ENCODE measurements at regions not wholly inside any gene's neighbourhood (a gene's known extent, or its start where the extent isn't known, plus 50 kb on each side); places are given as distances from the start of the nearest gene placed in this dataset.

DNA sequence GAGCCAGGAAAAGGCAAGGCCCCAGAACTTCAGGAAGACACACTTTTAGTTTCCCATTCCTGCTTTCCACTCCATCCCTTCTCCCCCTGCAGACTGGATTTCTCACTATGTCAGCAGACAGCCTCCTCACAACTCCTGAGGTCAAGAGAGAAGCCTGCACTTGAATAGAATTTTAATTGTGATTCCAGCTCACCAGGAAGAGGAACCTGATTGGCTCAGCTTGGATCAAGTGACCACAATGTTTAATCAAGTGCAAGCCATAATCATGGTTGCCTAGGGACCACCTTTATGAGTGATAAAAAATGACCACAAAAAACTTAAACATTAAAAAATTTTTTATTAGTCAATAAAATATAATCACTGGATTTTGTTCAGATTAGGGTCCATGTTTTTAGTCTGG is 244.7 kb upstream of the RHOBTB1 start:
- H3K9me3 Mint-ChIP-seq (ENCODE audit: unreplicated experiment), result peaks cover 4% of the 10 kb centered on the region
- H3K36me3 Mint-ChIP-seq (ENCODE audit: unreplicated experiment), result no peaks in the 10 kb centered on the region
- H3K4me1 Mint-ChIP-seq (ENCODE audit: unreplicated experiment), result peaks cover 4% of the 10 kb centered on the region
- TF ChIP-seq, protein P1, sequence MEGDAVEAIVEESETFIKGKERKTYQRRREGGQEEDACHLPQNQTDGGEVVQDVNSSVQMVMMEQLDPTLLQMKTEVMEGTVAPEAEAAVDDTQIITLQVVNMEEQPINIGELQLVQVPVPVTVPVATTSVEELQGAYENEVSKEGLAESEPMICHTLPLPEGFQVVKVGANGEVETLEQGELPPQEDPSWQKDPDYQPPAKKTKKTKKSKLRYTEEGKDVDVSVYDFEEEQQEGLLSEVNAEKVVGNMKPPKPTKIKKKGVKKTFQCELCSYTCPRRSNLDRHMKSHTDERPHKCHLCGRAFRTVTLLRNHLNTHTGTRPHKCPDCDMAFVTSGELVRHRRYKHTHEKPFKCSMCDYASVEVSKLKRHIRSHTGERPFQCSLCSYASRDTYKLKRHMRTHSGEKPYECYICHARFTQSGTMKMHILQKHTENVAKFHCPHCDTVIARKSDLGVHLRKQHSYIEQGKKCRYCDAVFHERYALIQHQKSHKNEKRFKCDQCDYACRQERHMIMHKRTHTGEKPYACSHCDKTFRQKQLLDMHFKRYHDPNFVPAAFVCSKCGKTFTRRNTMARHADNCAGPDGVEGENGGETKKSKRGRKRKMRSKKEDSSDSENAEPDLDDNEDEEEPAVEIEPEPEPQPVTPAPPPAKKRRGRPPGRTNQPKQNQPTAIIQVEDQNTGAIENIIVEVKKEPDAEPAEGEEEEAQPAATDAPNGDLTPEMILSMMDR (IDR thresholded peaks at IDR 0.05), result no peak
- no peak for DNase-seq (ENCODE audit: extremely low spot score, unreplicated experiment)
- no peak overlapping the region for H3K27ac Mint-ChIP-seq (ENCODE audit: unreplicated experiment)
- H3K4me3 Mint-ChIP-seq (ENCODE audit: unreplicated experiment), result no peak overlapping the region
- H3K27me3 Mint-ChIP-seq (ENCODE audit: unreplicated experiment), result peaks cover 10% of the 10 kb centered on the region

DNA sequence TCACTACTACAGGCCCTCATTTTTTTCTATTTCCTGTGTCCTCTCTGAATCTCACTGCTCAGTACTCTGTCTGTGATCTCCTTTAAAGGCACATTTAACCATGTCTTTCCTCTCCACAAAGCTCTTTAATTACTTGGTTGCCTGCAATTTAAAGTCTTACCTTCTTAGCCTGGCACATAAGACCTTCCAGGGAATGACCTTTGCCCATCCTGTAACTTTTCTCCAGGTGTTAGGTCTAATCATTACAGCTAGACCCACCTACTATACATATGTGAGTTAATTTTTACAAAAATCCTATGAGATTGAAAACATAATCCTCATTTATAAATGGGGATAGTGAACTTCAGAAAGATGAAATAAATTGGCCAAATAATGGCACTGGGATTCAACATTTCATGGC is 244.1 kb upstream of the RHOBTB1 start:
- no peak overlapping the region for H3K4me3 Mint-ChIP-seq (ENCODE audit: unreplicated experiment)
- TF ChIP-seq, protein P1 (IDR thresholded peaks at IDR 0.05), result no peak
- no peaks in the 10 kb centered on the region for H3K36me3 Mint-ChIP-seq (ENCODE audit: unreplicated experiment)
- DNase-seq (ENCODE audit: extremely low spot score, unreplicated experiment), result no peak
- peaks cover 4% of the 10 kb centered on the region for H3K4me1 Mint-ChIP-seq (ENCODE audit: unreplicated experiment)
- H3K27ac Mint-ChIP-seq (ENCODE audit: unreplicated experiment), result no peak overlapping the region
- no peaks in the 10 kb centered on the region for H3K9me3 Mint-ChIP-seq (ENCODE audit: unreplicated experiment)
- peaks cover 13% of the 10 kb centered on the region for H3K27me3 Mint-ChIP-seq (ENCODE audit: unreplicated experiment)

DNA sequence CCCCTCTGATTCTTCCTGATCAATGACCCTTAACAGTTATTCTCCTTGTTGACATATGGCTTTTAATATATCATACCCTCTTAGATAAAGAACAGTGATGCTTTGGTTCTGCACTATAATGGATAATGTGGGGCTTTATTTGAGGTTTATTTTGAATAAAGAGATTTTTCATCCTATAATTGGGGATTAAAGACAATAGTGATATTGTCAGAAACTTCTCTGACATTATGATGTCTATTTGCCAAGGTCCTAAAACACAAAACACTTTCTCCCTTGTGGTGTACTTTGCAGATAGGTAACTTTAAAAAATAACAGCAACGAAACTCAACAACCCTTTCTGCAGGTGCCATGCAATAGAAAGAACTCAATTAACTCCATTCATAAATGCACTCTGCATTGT is 243.6 kb upstream of the RHOBTB1 start:
- Mint-ChIP-seq H3K9me3 (ENCODE audit: unreplicated experiment) (no peaks in the 10 kb centered on the region), H3K27ac (ENCODE audit: unreplicated experiment) (no peak overlapping the region), H3K27me3 (ENCODE audit: unreplicated experiment) (peaks cover 13% of the 10 kb centered on the region), H3K36me3 (ENCODE audit: unreplicated experiment) (no peaks in the 10 kb centered on the region), H3K4me3 (ENCODE audit: unreplicated experiment) (no peak overlapping the region), H3K4me1 (ENCODE audit: unreplicated experiment) (peaks cover 4% of the 10 kb centered on the region)
- no peak for DNase-seq (ENCODE audit: extremely low spot score, unreplicated experiment)
- TF ChIP-seq, protein P1 (IDR thresholded peaks at IDR 0.05), result no peak

DNA sequence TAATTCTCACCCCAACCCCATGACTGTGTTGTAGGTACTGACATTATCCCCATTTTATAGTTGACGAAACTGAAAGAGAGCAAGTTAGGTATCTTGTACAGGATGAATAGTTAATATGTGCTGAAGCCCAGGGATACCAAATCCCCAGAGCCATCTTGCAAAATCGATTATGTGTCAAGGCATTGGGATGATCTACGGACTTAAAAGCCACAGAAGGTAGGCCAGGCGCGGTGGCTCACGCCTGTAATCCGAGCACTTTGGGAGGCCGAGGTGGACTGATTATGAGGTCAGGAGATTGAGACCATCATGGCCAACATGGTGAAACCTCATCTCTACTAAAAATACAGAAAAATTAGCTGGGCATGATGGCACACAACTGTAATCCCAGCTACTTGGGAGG is 242.4 kb upstream of the RHOBTB1 start:
- TF ChIP-seq, protein P1 (IDR thresholded peaks at IDR 0.05), result no peak
- H3K9me3 Mint-ChIP-seq (ENCODE audit: unreplicated experiment), result no peaks in the 10 kb centered on the region
- no peak overlapping the region for H3K4me3 Mint-ChIP-seq (ENCODE audit: unreplicated experiment)
- no peaks in the 10 kb centered on the region for H3K36me3 Mint-ChIP-seq (ENCODE audit: unreplicated experiment)
- peaks cover 17% of the 10 kb centered on the region for H3K27me3 Mint-ChIP-seq (ENCODE audit: unreplicated experiment)
- peaks cover 4% of the 10 kb centered on the region for H3K4me1 Mint-ChIP-seq (ENCODE audit: unreplicated experiment)
- H3K27ac Mint-ChIP-seq (ENCODE audit: unreplicated experiment), result no peak overlapping the region
- DNase-seq (ENCODE audit: extremely low spot score, unreplicated experiment), result no peak

DNA sequence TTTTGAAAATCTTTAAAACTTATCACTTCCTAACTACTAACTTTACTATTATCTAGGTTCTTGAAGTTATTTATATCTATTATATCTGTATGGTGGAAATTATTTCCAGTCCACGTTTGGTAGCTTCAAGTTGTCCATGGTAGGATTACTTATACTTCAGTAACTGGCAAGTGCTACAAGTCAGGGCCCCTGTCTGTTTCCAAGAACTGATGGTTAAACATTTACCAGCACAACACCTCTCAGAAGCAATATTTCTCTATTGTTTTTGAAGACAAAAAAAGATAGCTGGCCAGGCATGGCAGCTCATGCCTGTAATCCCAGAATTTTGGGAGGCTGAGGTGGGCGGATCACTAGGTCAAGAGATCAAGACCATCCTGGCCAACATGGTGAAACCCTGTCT is 240.4 kb upstream of the RHOBTB1 start:
- Mint-ChIP-seq H3K4me3 (ENCODE audit: unreplicated experiment) (no peak overlapping the region), H3K27me3 (ENCODE audit: unreplicated experiment) (peaks cover 27% of the 10 kb centered on the region), H3K9me3 (ENCODE audit: unreplicated experiment) (no peaks in the 10 kb centered on the region), H3K4me1 (ENCODE audit: unreplicated experiment) (no peaks in the 10 kb centered on the region), H3K36me3 (ENCODE audit: unreplicated experiment) (no peaks in the 10 kb centered on the region), H3K27ac (ENCODE audit: unreplicated experiment) (no peak overlapping the region)
- TF ChIP-seq, protein P1 (IDR thresholded peaks at IDR 0.05), result no peak
- DNase-seq (ENCODE audit: extremely low spot score, unreplicated experiment), result no peak

All from osteocyte (in vitro differentiated cells).